IMR-90 (cell line): ENCODE measurements at regions not wholly inside any gene's neighbourhood (a gene's known extent, or its start where the extent isn't known, plus 50 kb on each side); places are given as distances from the start of the nearest gene placed in this dataset.

Experiments used
- BHLHE40 ChIP-seq: fragments of 150-350 bp; IDR thresholded peaks from 2 replicates; pipeline ENCODE4 v1.6.1; 2016; ENCODE audit warnings: mild to moderate bottlenecking, low read depth, low read length
- CEBPB ChIP-seq: IDR thresholded peaks from 2 replicates; pipeline ENCODE4 v1.6.1; 2012; ENCODE audit warnings: low read depth, low read length, improper control_type of control experiment
- CHD1 ChIP-seq: IDR thresholded peaks from 2 replicates; pipeline ENCODE4 v1.6.1; 2012; ENCODE audit warnings: low read depth, low read length, improper control_type of control experiment
- ELK1 ChIP-seq: fragments of 150-350 bp; IDR thresholded peaks from 2 replicates; pipeline ENCODE4 v1.6.1; 2016; ENCODE audit warnings: low read depth, mild to moderate bottlenecking, low read length, moderate library complexity, borderline replicate concordance
- FOS ChIP-seq: fragments of 150-350 bp; IDR thresholded peaks from 2 replicates; pipeline ENCODE4 v1.6.1; 2016; ENCODE audit warnings: low read depth, low read length
- MAFK ChIP-seq: IDR thresholded peaks from 2 replicates; pipeline ENCODE4 v1.6.1; 2012; ENCODE audit warnings: low read depth, low read length, improper control_type of control experiment
- MAZ ChIP-seq: IDR thresholded peaks from 2 replicates; pipeline ENCODE4 v1.6.1; 2012; ENCODE audit warnings: low read depth, mild to moderate bottlenecking, low read length, improper control_type of control experiment, moderate library complexity, borderline replicate concordance
- MXI1 ChIP-seq: IDR thresholded peaks from 2 replicates; pipeline ENCODE4 v1.6.1; 2012; ENCODE audit warnings: low read depth, mild to moderate bottlenecking, low read length, moderate library complexity, borderline replicate concordance
- POLR2A ChIP-seq: IDR thresholded peaks from 2 replicates; pipeline ENCODE4 v1.6.1; 2012; ENCODE audit warnings: mild to moderate bottlenecking, low read depth, low read length
- RAD21 ChIP-seq: IDR thresholded peaks from 2 replicates; pipeline ENCODE4 v1.6.1; 2012; ENCODE audit warnings: low read length, improper control_type of control experiment
- RCOR1 ChIP-seq: IDR thresholded peaks from 2 replicates; pipeline ENCODE4 v1.6.1; 2012; ENCODE audit warnings: mild to moderate bottlenecking, low read length, improper control_type of control experiment; ENCODE audit not compliant: insufficient replicate concordance
- SMC3 ChIP-seq: fragments of 150-350 bp; IDR thresholded peaks from 2 replicates; pipeline ENCODE4 v1.6.1; 2016; ENCODE audit warnings: low read depth, mild to moderate bottlenecking, antibody characterized with exemption, low read length, moderate library complexity
- TF ChIP-seq, protein P1 (sequence below): conservative IDR thresholded peaks from 2 replicates; pipeline ENCODE4 v1.5.1; 2012; ENCODE audit warnings: mild to moderate bottlenecking, low read depth, low read length, improper control_type of control experiment
- TF ChIP-seq, protein P2 (sequence below): fragments of 150-350 bp; IDR thresholded peaks from 2 replicates; pipeline ENCODE4 v1.6.1; 2017; ENCODE audit warnings: mild to moderate bottlenecking, antibody characterized with exemption, low read length, low read depth

GRCh38 chr5:157926977-157927376, 68.0 kb upstream of the CLINT1 start:
- TF ChIP-seq, protein P1, sequence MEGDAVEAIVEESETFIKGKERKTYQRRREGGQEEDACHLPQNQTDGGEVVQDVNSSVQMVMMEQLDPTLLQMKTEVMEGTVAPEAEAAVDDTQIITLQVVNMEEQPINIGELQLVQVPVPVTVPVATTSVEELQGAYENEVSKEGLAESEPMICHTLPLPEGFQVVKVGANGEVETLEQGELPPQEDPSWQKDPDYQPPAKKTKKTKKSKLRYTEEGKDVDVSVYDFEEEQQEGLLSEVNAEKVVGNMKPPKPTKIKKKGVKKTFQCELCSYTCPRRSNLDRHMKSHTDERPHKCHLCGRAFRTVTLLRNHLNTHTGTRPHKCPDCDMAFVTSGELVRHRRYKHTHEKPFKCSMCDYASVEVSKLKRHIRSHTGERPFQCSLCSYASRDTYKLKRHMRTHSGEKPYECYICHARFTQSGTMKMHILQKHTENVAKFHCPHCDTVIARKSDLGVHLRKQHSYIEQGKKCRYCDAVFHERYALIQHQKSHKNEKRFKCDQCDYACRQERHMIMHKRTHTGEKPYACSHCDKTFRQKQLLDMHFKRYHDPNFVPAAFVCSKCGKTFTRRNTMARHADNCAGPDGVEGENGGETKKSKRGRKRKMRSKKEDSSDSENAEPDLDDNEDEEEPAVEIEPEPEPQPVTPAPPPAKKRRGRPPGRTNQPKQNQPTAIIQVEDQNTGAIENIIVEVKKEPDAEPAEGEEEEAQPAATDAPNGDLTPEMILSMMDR = no peak
- TF ChIP-seq, protein P2, sequence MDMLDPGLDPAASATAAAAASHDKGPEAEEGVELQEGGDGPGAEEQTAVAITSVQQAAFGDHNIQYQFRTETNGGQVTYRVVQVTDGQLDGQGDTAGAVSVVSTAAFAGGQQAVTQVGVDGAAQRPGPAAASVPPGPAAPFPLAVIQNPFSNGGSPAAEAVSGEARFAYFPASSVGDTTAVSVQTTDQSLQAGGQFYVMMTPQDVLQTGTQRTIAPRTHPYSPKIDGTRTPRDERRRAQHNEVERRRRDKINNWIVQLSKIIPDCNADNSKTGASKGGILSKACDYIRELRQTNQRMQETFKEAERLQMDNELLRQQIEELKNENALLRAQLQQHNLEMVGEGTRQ = no peak
- no peak for TF ChIP-seq CEBPB
- TF ChIP-seq MAFK = no peak
- no peak for TF ChIP-seq MAZ
- TF ChIP-seq POLR2A = no peak
- TF ChIP-seq BHLHE40 = no peak
- TF ChIP-seq MXI1 = no peak
- TF ChIP-seq CHD1 = no peak
- TF ChIP-seq SMC3 = no peak
- no peak for TF ChIP-seq RCOR1
- TF ChIP-seq FOS = no peak
- no peak for TF ChIP-seq ELK1
- no peak for TF ChIP-seq RAD21
